ENCODE measurements at regions not wholly inside any gene's neighbourhood (a gene's known extent, or its start where the extent isn't known, plus 50 kb on each side); places are given as distances from the start of the nearest gene placed in this dataset.

- TF ChIP-seq YY1 (IDR thresholded peaks at IDR 0.05; ENCODE audit: insufficient read depth, insufficient read length) (no peak), ZNF274 (IDR thresholded peaks at IDR 0.05; ENCODE audit: low read depth, low read length) (no peak)
These were observed 95.3 kb downstream of the RAMP3 start for GRCh38 chr7:45252857-45253256.
